ENCODE measurements at regions not wholly inside any gene's neighbourhood (a gene's known extent, or its start where the extent isn't known, plus 50 kb on each side); places are given as distances from the start of the nearest gene placed in this dataset.

DNA sequence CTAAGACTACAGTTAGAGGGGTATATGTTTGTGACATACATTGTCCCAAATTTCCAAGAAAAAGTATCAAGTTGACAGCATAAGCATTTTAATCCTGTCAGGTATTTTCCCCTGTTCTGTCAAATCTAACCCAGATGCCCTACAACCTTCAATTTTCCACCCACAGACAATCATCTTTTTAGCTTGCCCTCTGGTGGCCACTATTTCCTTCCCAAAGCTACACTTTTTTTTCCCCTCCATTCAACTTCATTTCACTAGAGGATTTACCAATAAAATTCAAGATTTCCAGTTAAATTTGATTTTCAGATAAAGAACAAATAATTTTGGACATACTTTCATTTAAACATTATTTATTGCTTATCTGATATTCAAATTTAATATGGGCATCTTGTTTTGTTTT is 286.6 kb downstream of the TENT5A start:
- no peaks in the 10 kb centered on the region for H4K20me1 ChIP-seq (ENCODE audit: control insufficient read depth, insufficient read depth)
- H3K4me1 ChIP-seq (ENCODE audit: control insufficient read depth, insufficient read depth, low read length) = no peaks in the 10 kb centered on the region
- ATAC-seq (no peak), FAIRE-seq (no peak), DNase-seq (ENCODE audit: low read depth, low spot score) (no peak)
- ChIA-PET SMC1A (ENCODE audit: uncharacterized antibody, unreplicated experiment) (interaction anchor here (0.8 to 1.0 kb wide), 2 partner anchors 10 to 16 kb away, joined by 3 read pairs; no protein-coding TSS in a partner anchor), POLR2A (no interaction called here), RAD21 (ENCODE audit: unreplicated experiment) (interaction anchor here (1.2 kb wide), 1 partner anchor 223 kb away, joined by 3 read pairs; no protein-coding TSS in a partner anchor), CTCF (interaction anchor here (0.6 to 2.0 kb wide), 5 partner anchors 9 to 1929 kb away, joined by 3 to 7 read pairs (median 3); no protein-coding TSS in a partner anchor)
- intact Hi-C loops (cut with micrococcal nuclease; ENCODE audit: unreplicated experiment) (no loop called here), in situ Hi-C loops (cut with MboI) (no loop called here)
- BruUV-seq (replicated peaks) = no TSS peak
- H3K27me3 ChIP-seq (replicated peaks in 1 of 2; ENCODE audit: control insufficient read depth in 2 of 2, insufficient read depth in 2 of 2, low read length in 1 of 2) = no peaks in the 10 kb centered on the region
- TF ChIP-seq RAD21 (IDR thresholded peaks at IDR 0.05; ENCODE audit: insufficient read depth, low read depth, low read length) (0 out of 2 replicates have a peak, but pooled peaks have one; percentile 23), NFXL1 (IDR thresholded peaks at IDR 0.05; ENCODE audit: borderline replicate concordance) (no peak), FOS (IDR thresholded peaks at IDR 0.05; ENCODE audit: borderline replicate concordance, extremely low read depth, insufficient read length) (no peak), HDAC6 (IDR thresholded peaks at IDR 0.05; ENCODE audit: unreplicated experiment) (no peak), SMAD1 (IDR thresholded peaks at IDR 0.05; ENCODE audit: low read depth, partially characterized antibody) (no peak)
- TF ChIP-seq, protein P1, sequence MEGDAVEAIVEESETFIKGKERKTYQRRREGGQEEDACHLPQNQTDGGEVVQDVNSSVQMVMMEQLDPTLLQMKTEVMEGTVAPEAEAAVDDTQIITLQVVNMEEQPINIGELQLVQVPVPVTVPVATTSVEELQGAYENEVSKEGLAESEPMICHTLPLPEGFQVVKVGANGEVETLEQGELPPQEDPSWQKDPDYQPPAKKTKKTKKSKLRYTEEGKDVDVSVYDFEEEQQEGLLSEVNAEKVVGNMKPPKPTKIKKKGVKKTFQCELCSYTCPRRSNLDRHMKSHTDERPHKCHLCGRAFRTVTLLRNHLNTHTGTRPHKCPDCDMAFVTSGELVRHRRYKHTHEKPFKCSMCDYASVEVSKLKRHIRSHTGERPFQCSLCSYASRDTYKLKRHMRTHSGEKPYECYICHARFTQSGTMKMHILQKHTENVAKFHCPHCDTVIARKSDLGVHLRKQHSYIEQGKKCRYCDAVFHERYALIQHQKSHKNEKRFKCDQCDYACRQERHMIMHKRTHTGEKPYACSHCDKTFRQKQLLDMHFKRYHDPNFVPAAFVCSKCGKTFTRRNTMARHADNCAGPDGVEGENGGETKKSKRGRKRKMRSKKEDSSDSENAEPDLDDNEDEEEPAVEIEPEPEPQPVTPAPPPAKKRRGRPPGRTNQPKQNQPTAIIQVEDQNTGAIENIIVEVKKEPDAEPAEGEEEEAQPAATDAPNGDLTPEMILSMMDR (IDR thresholded peaks at IDR 0.05 in 2 of 3, conservative IDR thresholded peaks at IDR 0.05 in 1 of 3; ENCODE audit: control insufficient read depth in 2 of 3, extremely low read depth in 1 of 3, insufficient read depth in 1 of 3, low read depth in 3 of 3, low read length in 3 of 3) = peak in 2 of 3 experiments; percentile 13 to 16; a peak in 2 of 6 replicates
- TF ChIP-seq, protein P2, sequence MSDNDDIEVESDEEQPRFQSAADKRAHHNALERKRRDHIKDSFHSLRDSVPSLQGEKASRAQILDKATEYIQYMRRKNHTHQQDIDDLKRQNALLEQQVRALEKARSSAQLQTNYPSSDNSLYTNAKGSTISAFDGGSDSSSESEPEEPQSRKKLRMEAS (IDR thresholded peaks at IDR 0.05; ENCODE audit: low read depth, low read length) = no peak
- H3K4me2 ChIP-seq (ENCODE audit: control insufficient read depth, insufficient read depth) = no peak overlapping the region
- no peak overlapping the region for H3K4me3 ChIP-seq
- H3K9me3 ChIP-seq (replicated peaks; ENCODE audit: control insufficient read depth, insufficient read depth, low read length) = no peaks in the 10 kb centered on the region
- H3K79me2 ChIP-seq (ENCODE audit: control insufficient read depth, insufficient read depth, low read length) = no peaks in the 10 kb centered on the region
- no peaks in the 10 kb centered on the region for H3K36me3 ChIP-seq (ENCODE audit: control insufficient read depth in 2 of 2, insufficient read depth in 2 of 2, low read length in 1 of 2)
- H2AFZ ChIP-seq (ENCODE audit: control insufficient read depth, low read depth, low read length) = no peak overlapping the region
- H3K9ac ChIP-seq (ENCODE audit: control insufficient read depth, insufficient read depth, low read length) = no peak overlapping the region
- no peak overlapping the region for H3K27ac ChIP-seq (ENCODE audit: control insufficient read depth, insufficient read depth)
